ENCODE measurements at regions not wholly inside any gene's neighbourhood (a gene's known extent, or its start where the extent isn't known, plus 50 kb on each side); places are given as distances from the start of the nearest gene placed in this dataset.

GRCh38 chr1:168392958-168393549, 112.4 kb downstream of the TBX19 start:
- Histone ChIP-seq H3K27ac (peak overlapping the region; percentile 52 to 67; a peak in 4 of 6 replicates), H3K9me3 (no peaks in the 10 kb centered on the region), H3K4me1 (peaks cover 25% of the 10 kb centered on the region), H3K4me2 (peak overlapping the region; percentile 39; the same call in 1 of the 3 replicates), H3K4me3 (no peak overlapping the region)
- ChIA-PET CTCF (no interaction called here), POLR2A (no interaction called here)
- FAIRE-seq (peak; percentile 39), DNase-seq (ENCODE audit: low read depth in 1 of 2, low spot score in 1 of 2) (no peak), ATAC-seq (peak in 1 of 2 experiments; percentile 49; a peak in 3 of 6 replicates)
- TF ChIP-seq NFE2L2 (conservative IDR thresholded peaks at IDR 0.05; ENCODE audit: low read length): peak; percentile 84
- TF ChIP-seq MAFK (IDR thresholded peaks at IDR 0.05; ENCODE audit: partially characterized antibody): peak; percentile 94
- no peak for TF ChIP-seq JUN (IDR thresholded peaks at IDR 0.05)
- 68% methylated on average over 5 of the region's 5 CpGs for WGBS (ENCODE audit: missing lambda C conversion rate)

- CTCF ChIA-PET: interaction anchor here (1.5 kb wide), 1 partner anchor 47 kb away, joined by 3 read pairs; no protein-coding TSS in a partner anchor
- 61% methylated on average over 8 of the region's 8 CpGs for WGBS (ENCODE audit: missing lambda C conversion rate)
- Histone ChIP-seq H3K27ac (peak overlapping the region; percentile 52 to 67; a peak in 5 of 6 replicates), H3K4me3 (no peak overlapping the region), H3K4me2 (peak overlapping the region; percentile 39), H3K4me1 (peaks cover 21% of the 10 kb centered on the region), H3K9me3 (no peaks in the 10 kb centered on the region)
- ATAC-seq: peak in 1 of 2 experiments; percentile 37; a peak in 2 of 6 replicates
- FAIRE-seq: no peak
- POLR2A ChIA-PET: no interaction called here
- TF ChIP-seq E2F6 (IDR thresholded peaks at IDR 0.05; ENCODE audit: borderline replicate concordance, low read depth) (no peak), MYC (IDR thresholded peaks at IDR 0.05; ENCODE audit: borderline replicate concordance, low read length) (no peak), BCL3 (IDR thresholded peaks at IDR 0.05) (no peak), JUNB (IDR thresholded peaks at IDR 0.05) (no peak), USF2 (IDR thresholded peaks at IDR 0.05) (no peak), EHF (CRISPR knock-in tag; IDR thresholded peaks at IDR 0.05) (no peak), ZC3H11A (IDR thresholded peaks at IDR 0.05) (no peak), NPAS2 (CRISPR knock-in tag; IDR thresholded peaks at IDR 0.05; ENCODE audit: borderline replicate concordance) (no peak), CEBPB (IDR thresholded peaks at IDR 0.05) (no peak), HEYL (CRISPR knock-in tag; IDR thresholded peaks at IDR 0.05) (no peak), TFCP2L1 (CRISPR knock-in tag; IDR thresholded peaks at IDR 0.05) (no peak), GATA3 (IDR thresholded peaks at IDR 0.05; ENCODE audit: borderline replicate concordance) (no peak)
- peak in 1 of 2 experiments; percentile 33 for DNase-seq (ENCODE audit: low read depth in 1 of 2, low spot score in 1 of 2)
These were observed 111.4 kb downstream of the TBX19 start for GRCh38 chr1:168391851-168392681.

GRCh38 chr1:168390271-168390670, 109.6 kb downstream of the TBX19 start:
- 30% methylated on average over 2 of the region's 2 CpGs for WGBS (ENCODE audit: missing lambda C conversion rate)
- TF ChIP-seq ESRRA (IDR thresholded peaks at IDR 0.05; ENCODE audit: borderline replicate concordance, low read length) (no peak), TP53 (CRISPR knock-in tag; IDR thresholded peaks at IDR 0.05) (no peak), NR3C1 (IDR thresholded peaks at IDR 0.05) (no peak), MAX (IDR thresholded peaks at IDR 0.05) (no peak), JUN (IDR thresholded peaks at IDR 0.05) (no peak), CTCF (IDR thresholded peaks at IDR 0.05) (no peak), KDM1A (IDR thresholded peaks at IDR 0.05; ENCODE audit: low read depth) (no peak), ATOH8 (CRISPR knock-in tag; IDR thresholded peaks at IDR 0.05; ENCODE audit: low read depth) (no peak), BHLHE40 (IDR thresholded peaks at IDR 0.05; ENCODE audit: low read depth, low read length) (no peak)
- no peak overlapping the region for H3K27ac ChIP-seq

More at GRCh38 chr1:168390271-168390670, 109.6 kb downstream of the TBX19 start:
- no peak overlapping the region for H3K4me2 ChIP-seq
- peaks cover 26% of the 10 kb centered on the region for H3K4me1 ChIP-seq
- no peaks in the 10 kb centered on the region for H3K9me3 ChIP-seq
- ATAC-seq (no peak), FAIRE-seq (no peak), DNase-seq (ENCODE audit: low read depth in 1 of 2, low spot score in 1 of 2) (no peak)
- CTCF ChIA-PET: interaction anchor here (1.6 to 4.4 kb wide), 2 partner anchors 8 to 48 kb away, joined by 5 to 19 read pairs; no protein-coding TSS in a partner anchor
- no peak overlapping the region for H3K4me3 ChIP-seq
- POLR2A ChIA-PET: no interaction called here
